Uterus (tissue), 2 donors: ENCODE measurements at regions not wholly inside any gene's neighbourhood (a gene's known extent, or its start where the extent isn't known, plus 50 kb on each side); places are given as distances from the start of the nearest gene placed in this dataset.

Source experiments
- POLR2A ChIP-seq, 2 donors: fragments of 450-650 bp; IDR thresholded peaks; one replicate each; pipeline ENCODE4 v1.6.1; 2016; ENCODE audit warnings: antibody characterized with exemption in 2 of 2, mild to moderate bottlenecking in 1 of 2, moderate library complexity in 1 of 2
- TF ChIP-seq, protein P1 (sequence below), 4 experiments: fragments of 200-600 bp in 2 of 4; fragments of 450-650 bp in 2 of 4; sonication (generic) in 2 of 4; IDR thresholded peaks; one replicate each; pipeline ENCODE4 v1.5.1; 2016 to 2019; ENCODE audit warnings: antibody characterized with exemption in 4 of 4, mild to moderate bottlenecking in 2 of 4, moderate library complexity in 1 of 4

DNA sequence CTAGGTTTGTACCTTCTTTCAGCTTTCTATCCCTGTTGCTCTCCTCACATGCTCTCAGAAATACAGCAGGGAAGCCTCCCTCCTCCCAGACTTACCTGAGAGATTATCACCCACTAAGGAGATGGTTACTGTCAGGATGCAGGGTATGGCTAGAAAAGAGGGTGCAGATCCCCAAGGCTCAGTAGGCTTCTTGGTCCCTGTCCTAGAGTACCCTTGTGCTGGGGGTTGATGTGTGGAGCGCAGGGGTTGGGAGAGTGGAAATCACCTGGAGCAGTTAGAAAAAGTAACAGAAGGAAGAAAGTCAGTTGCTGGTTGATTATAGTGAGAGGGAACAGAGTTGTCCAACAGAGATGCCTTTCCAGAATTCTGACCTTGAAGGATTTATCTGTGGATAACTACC is 80.2 kb downstream of the CNGA2 start:
- TF ChIP-seq, protein P1, sequence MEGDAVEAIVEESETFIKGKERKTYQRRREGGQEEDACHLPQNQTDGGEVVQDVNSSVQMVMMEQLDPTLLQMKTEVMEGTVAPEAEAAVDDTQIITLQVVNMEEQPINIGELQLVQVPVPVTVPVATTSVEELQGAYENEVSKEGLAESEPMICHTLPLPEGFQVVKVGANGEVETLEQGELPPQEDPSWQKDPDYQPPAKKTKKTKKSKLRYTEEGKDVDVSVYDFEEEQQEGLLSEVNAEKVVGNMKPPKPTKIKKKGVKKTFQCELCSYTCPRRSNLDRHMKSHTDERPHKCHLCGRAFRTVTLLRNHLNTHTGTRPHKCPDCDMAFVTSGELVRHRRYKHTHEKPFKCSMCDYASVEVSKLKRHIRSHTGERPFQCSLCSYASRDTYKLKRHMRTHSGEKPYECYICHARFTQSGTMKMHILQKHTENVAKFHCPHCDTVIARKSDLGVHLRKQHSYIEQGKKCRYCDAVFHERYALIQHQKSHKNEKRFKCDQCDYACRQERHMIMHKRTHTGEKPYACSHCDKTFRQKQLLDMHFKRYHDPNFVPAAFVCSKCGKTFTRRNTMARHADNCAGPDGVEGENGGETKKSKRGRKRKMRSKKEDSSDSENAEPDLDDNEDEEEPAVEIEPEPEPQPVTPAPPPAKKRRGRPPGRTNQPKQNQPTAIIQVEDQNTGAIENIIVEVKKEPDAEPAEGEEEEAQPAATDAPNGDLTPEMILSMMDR (IDR thresholded peaks at IDR 0.05): no peak
- no peak for TF ChIP-seq POLR2A (IDR thresholded peaks at IDR 0.05)
